Hepatocyte (in vitro differentiated cells): ENCODE measurements at regions not wholly inside any gene's neighbourhood (a gene's known extent, or its start where the extent isn't known, plus 50 kb on each side); places are given as distances from the start of the nearest gene placed in this dataset.

Experiments
- CTCF ChIP-seq: fragments of 200-600 bp; sonication (generic); IDR thresholded peaks from 2 replicates; pipeline ENCODE4 v1.5.1; 2016; ENCODE audit warnings: antibody characterized with exemption, mild to moderate bottlenecking; ENCODE audit not compliant: poor library complexity
- EZH2 ChIP-seq: fragments of 200-600 bp; sonication (generic); IDR thresholded peaks from 2 replicates; pipeline ENCODE4 v1.6.1; 2016; ENCODE audit warnings: antibody characterized with exemption, mild to moderate bottlenecking, borderline replicate concordance
- EZH2phosphoT487 ChIP-seq: fragments of 200-600 bp; sonication (generic); IDR thresholded peaks from one replicate; pipeline ENCODE4 v1.6.1; 2018; ENCODE audit warnings: antibody characterized with exemption, mild to moderate bottlenecking, low read depth, moderate library complexity; ENCODE audit not compliant: unreplicated experiment, severe bottlenecking

GRCh38 chr2:211204902-211205301 is 648.5 kb downstream of the CPS1 start:
- no peak for TF ChIP-seq CTCF
- no peak for TF ChIP-seq EZH2
- no peak for TF ChIP-seq EZH2phosphoT487
